ENCODE measurements at regions not wholly inside any gene's neighbourhood (a gene's known extent, or its start where the extent isn't known, plus 50 kb on each side); places are given as distances from the start of the nearest gene placed in this dataset.
"Not testable (repeated sequence)": the region's sequence is repeated elsewhere in the genome, so short reads cannot be mapped to it uniquely, and the experiment has no call there.

DNA sequence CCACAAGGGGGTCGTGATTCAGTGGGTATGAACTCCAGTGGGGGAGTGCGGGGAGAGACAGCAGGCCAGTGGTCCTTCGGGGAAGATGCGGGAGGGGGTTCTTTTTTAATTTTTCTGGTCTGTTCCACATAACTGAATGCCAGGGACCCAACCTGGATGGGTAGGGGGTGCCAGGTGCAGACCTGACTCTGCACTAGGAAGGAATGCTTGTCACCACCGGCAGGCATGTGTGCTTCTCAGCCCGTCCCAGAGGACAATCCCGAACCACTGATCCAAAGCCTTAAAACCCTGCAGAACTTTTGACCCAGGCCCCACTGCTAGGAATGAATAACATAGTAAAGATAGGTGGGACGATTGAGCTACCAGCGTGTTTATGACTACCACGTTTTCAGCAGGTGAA lies 72.0 kb downstream of the DIO3 start:
- no peak for DNase-seq (ENCODE audit: extremely low read depth in 1 of 11, low read depth in 9 of 11, low spot score in 4 of 11)

DNA sequence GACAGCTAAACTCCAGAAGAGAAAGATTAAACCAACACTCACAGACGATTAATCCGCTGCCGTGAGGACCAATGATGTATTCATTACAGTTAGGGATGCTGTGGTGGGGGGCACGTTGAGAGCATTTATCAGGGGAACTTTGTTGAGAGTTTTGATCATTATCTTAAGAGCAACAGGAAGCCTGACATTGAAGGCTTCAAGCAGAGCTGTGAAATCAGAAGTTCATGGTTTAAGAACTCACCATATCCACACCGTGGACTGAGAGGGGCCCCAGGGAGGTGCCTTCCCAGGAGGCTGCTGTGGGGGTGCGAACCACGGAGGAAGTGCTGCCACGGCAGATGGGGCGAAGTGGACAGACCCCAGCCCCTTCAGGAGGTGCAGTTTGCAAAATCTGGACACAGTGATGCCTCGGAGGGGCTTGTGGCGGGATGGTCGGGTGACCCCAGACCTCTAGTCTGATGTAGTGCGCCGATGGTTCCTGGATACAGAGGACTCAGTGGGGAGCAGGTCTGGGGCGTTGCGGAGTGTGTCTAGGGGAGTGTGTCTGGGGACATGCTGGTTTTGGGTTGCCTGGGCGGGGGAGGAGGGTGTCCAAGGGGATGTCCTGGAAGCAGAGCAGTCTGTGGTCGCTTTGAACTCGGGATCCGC lies 73.0 kb downstream of the DIO3 start:
- no peak for DNase-seq (ENCODE audit: extremely low read depth in 1 of 11, low read depth in 9 of 11, low spot score in 4 of 11)

DNA sequence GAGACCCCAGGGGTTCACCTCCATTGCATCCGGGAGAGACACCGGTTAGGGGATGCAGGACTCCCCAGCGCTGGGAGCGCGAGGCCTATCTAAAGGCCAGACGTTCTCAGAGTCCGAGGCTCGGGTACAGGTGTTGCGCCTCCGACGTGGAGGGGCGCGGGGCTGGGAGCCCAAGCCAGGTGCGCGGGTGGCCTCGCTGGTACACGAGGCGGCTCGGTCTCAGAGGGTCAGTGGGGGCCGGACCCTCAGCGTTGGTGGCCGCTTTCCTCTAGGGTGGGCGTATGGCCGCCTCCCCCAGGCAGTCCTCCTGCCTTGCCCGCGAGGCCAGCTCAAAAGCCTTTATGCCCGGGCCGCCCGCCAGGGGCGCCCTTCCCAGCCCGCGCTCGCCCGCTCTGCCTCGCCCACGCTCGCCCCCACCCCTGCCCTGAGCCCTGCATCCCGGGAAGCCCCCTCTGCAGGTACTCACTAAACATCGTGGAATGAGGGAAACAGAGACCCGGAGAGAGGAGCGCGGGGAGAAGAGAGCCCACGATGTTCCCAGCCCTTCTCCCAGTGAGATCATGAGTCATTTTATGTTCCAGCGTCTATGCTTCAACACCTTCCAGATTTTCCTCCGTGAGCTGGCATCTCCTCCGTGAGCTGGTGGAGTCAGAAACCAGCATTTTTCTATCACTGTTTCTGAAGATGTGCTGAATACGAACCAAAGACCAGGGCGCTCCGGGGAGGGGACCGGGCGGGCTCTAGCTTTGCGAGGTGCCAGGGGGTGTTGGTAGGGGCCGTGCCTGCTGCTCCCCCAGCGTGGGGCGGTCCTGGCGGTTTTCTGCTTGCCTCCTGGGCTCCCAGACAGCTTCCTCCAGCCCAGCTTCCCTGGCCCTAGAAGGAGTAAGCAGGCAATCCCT lies 73.8 kb downstream of the DIO3 start:
- DNase-seq (ENCODE audit: extremely low read depth in 1 of 11, low read depth in 9 of 11, low spot score in 4 of 11): no peak

DNA sequence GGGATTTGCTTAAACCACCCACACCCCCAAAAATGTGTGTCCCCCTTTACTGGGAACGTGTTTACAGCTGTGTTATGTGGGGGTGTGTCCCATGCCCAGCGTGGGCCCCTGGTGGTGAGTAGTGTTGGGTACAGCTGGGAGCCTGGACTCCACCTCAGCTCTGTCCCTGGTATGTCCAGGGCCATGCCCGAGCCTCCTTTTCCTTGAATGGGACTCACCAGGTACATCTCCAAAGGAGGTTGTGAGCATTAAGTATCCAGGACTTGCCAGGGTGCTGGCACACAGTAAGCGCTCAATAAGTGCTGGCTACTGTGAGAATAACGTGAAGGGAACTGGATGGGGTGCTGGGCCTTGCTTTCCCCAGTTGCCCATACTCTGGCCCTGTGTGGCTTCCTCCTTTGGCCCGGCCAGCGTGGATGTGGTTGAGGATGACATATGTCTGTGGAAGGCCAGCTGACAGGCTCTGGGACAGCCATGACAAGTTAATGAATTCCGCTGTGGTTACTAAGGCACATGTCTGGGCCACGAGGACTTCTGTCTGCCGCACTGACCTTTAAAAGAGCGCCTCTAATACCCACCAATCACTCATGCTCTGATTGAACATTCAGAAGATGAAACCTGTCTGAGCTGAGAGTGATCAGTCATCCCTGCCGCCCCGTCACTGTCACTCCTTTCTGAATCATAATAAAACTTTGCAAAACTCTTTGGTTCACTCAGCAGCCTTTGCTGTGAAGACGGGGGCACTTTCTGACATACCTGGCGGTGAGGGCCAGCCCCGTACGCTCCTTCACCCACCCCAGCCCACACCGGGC lies 74.7 kb downstream of the DIO3 start:
- no peak for DNase-seq (ENCODE audit: extremely low read depth in 1 of 11, low read depth in 9 of 11, low spot score in 4 of 11)

DNA sequence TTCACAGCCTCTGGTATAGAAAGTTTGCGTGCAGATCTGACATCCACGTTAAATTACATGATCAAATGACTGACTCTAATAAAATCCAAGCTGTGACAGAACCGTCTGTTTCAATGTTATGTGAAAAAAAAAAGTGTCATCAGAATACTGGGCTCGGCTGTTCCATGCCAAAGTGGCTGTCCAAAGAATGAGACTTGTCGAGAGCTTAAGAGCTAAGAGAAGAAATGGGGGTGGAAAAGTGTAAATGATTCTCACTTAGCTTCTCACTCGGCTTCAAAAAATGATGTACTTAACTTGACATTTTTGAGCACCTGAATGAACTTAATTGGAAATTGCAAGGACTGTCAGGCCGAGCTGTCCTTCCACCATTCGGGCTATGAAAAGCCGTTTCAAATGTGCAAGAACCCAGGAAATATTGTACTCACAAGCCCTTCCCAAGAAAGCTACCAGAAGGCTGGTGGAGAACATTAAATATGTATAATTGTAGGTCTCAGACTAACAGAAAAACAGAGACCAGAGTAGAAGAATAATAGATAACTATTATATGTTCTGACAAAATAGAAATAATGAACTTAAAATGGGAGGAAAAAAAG lies 78.0 kb downstream of the DIO3 start:
- no peak for DNase-seq (ENCODE audit: extremely low read depth in 1 of 11, low read depth in 9 of 11, low spot score in 4 of 11)

DNA sequence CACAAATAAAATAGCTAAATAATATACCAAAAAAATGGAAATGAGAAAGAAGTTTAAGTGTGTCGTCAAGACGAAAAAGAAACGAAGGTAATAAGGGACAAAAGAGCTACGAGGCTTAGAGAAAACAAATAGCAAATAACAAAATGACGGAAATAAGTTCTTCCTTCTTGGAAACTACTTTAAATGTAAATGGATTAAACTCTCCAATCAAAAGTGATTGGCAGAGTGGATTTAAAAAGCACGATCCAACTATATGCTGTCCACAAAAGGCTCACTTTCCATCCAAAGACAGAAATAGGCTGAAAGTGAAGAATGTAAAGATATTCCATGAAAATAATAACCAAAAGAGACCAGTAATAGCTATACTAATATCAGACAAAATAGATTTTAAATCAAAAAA lies 82.4 kb downstream of the DIO3 start:
- no peak for DNase-seq (ENCODE audit: extremely low read depth in 1 of 11, low read depth in 9 of 11, low spot score in 4 of 11)

DNA sequence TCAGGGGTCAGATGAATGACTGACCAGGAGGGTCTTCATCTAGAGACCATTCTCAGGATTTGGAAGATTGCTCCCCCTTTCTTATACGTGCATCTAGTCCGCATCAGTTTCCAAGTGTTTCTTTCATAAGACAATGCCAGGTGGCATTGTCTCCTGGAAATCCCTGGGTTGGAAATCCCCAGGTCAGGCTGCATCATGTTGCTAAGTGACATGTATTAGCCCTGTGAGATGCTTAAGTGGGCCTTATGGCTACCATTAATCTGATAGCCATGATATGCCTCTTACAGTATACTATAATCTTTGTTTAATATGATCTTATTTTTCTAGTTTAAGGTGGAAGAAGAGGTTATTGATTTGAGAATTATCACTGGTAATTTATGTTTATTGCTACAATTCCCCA lies 92.8 kb downstream of the DIO3 start:
- DNase-seq (ENCODE audit: extremely low read depth in 1 of 11, low read depth in 9 of 11, low spot score in 4 of 11): no peak

DNA sequence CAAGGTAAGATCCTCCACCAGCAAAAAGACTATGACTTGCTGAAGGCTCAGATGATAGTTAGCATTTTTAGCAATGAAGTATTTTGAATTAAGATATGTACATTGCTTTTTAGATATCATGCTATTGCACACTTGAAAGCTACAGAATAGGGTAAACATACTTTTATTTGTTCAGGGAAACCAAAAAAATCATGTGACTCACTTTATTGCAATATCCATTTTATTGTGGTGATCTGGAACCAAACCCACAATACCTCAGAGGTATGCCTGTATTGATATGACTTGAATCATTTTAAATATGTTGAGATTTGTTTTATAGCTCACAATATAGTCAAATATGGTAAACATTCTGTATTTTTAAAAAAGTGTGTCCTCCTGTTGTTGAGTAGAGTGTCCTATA lies 96.1 kb downstream of the DIO3 start:
- DNase-seq (ENCODE audit: extremely low read depth in 1 of 11, low read depth in 9 of 11, low spot score in 4 of 11): no peak

DNA sequence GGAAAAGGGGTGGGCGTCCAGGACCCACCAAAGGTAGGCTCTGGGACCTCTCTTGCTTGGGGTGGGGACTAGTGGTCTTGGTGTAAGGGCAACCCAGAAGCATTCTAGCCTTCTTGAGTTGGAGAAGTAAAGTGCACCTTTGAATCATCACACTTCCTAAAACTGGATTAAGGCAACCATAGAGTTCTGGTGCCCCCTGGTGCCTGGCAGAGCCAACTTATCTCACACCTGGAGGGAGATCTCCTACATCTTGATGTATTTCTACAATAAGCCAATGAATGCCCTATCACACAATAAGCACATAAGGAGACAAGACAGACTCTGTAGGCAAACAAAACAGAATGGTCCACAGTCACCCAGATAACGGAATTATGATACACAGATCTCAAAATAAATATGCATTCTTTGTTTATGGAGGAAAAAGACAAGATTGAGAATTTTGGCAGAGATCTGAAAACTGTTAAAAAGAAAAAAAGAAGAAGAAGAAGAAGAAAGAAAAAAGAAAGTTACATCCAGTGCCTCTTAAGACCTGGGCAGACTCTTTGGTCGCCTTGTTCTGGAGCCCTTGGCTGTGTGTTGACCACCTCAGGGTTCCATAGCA lies 95.9 kb upstream of the PPP2R5C start:
- DNase-seq (ENCODE audit: extremely low read depth in 1 of 11, low read depth in 9 of 11, low spot score in 4 of 11): peak in 10 of 11 donors; percentile 5 to 28 (median 16)

DNA sequence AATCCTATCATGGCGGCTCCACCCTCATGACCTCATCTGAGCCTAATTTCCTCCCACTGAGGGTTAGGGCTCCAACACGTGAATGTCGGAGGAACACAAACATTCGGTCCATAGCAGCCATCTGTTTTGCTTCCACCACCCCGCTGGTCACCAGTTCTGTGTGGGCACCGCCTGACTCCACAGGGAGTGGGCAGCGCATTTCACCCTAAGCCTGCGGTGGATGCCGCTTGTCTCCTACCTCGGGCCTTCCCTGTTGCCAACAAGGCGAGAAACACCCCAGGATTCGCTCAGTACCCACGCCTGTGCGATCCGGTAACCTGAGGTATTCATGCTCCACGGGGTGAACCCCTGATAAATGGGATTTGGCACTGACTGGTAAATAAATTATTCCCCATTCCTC lies 95.2 kb upstream of the PPP2R5C start:
- DNase-seq (ENCODE audit: extremely low read depth in 1 of 11, low read depth in 9 of 11, low spot score in 4 of 11): no peak

DNA sequence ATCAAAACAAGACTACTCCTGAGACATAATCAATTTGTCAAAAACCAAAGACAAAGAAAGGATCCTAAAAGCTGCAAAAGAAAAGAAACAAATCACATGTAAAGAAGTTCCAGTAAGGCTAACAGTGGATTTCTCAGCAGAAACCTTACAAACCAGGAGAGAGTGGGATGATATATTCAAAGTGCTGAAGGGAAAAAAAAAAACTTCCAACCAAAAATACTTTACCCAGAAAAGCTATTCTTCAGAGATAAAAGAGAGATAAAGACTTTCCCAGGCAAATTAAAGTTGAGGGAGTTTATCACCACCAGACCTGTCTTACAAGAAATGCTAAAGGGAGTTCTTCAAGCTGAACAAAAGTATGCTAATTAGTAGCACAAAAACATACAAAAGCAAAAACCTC lies 91.9 kb upstream of the PPP2R5C start:
- no peak for DNase-seq (ENCODE audit: extremely low read depth in 1 of 11, low read depth in 9 of 11, low spot score in 4 of 11)

DNA sequence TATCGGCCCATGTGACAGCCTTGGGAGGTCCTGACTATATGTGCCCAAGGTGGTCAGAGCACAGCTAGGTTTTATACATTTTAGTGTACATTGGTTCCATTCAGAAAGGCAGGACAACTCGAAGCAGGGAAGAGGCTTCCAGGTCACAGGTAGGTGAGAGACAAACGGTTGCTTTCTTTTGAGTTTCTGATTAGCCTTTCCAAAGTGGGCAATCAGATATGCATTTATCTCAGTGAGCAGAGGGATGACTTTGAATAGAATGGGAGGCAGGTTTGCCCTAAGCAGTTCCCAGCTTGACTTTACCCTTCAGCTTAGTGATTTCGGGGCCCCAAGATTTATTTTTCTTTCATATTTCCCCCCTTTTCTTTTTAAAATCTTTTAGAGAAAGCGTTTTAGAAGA lies 87.6 kb upstream of the PPP2R5C start:
- DNase-seq (ENCODE audit: extremely low read depth in 1 of 11, low read depth in 9 of 11, low spot score in 4 of 11): no peak

DNA sequence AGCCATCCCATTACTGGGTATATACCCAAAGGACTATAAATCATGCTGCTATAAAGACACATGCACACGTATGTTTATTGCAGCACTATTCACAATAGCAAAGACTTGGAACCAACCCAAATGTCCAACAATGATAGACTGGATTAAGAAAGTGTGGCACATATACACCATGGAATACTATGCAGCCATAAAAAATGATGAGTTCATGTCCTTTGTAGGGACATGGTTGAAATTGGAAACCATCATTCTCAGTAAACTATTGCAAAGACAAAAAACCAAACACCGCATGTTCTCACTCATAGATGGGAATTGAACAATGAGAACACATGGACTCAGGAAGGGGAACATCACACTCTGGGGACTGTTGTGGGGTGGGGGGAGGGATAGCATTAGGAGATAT lies 85.7 kb upstream of the PPP2R5C start:
- DNase-seq (ENCODE audit: extremely low read depth in 1 of 11, low read depth in 9 of 11, low spot score in 4 of 11): not testable (repeated sequence)

DNA sequence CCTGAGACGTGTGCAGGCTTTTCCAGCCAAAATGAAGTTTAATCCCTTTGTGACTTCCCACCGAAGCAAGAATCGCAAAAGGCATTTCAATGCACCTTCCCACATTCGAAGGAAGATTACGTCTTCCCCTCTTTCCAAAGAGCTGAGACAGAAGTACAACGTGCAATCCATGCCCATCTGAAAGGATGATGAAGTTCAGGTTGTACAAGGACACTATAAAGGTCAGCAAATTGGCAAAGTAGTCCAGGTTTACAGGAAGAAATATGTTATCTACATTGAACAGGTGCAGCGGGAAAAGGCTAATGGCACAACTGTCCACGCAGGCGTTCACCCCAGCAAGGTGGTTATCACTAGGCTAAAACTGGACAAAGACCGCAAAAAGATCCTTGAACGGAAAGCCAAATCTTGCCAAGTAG lies 83.6 kb upstream of the PPP2R5C start:
- DNase-seq (ENCODE audit: extremely low read depth in 1 of 11, low read depth in 9 of 11, low spot score in 4 of 11): not testable (repeated sequence)

DNA sequence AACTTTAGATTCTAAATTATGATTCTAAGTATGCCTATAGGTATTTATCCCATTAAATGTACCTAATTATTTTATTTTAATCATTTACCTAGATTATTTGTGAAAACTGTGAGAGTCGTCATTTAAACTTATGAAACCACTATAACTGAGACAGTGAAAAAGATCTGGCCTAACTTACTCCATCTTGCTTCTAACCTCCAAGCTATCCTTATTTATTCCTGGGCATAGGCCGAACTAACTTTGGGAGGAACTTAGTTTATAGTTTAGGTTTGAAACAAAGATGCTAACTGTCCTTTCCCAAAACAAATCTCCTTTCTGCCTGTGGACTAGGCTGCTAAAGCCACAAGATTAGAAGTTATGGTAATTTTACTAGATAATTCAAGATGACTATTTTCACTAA lies 79.7 kb upstream of the PPP2R5C start:
- DNase-seq (ENCODE audit: extremely low read depth in 1 of 11, low read depth in 9 of 11, low spot score in 4 of 11): no peak

DNA sequence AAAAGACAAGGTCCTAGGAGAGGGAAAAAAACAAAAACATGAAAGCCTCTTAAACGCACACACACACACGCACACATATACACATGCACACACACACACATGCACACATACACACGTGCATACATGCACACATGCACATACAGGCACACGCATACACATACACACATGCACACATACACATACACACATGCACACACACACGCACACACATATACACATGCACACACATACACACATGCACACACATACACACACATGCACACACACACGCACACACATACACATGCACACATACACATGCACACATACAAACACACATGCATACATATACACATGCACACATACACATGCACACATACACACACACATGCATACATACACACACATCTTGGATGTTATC lies 78.1 kb upstream of the PPP2R5C start:
- no peak for DNase-seq (ENCODE audit: extremely low read depth in 1 of 11, low read depth in 9 of 11, low spot score in 4 of 11)

DNA sequence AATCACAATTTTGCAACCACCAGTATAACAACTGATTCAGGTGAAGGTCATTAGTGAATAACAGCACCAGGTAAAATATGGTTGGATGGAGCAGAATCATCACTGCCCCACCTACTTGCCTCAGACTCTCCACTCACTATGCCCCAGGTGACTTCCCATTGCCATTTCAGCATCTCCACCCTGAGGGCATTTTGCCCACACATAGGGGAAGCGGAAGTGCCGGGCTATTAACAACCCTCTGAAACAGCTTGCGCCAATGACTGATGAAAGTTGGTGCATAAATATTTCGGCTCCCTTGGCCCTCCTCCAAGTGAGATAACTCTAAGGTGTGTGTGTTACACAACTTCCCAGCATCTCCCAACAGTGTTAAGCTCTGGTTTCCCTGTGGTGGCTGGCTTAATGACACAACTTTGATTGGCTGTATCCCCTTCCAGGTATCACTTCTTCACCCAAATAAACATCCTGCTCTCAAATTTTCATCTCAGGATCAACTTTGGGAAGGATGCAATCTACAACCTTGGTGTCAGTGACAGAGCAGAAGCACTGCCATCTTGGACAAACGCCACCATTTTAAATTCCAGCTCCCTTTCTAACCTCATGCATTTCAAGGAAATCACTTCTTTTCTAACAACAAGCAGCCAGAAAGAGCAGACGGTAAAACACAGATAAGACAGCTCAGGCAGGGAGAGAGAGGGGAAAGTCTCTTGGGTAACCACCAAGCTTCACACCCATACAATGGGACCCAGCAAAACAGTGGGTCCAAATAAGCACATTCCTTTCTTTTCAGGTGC lies 73.6 kb upstream of the PPP2R5C start:
- no peak for DNase-seq (ENCODE audit: extremely low read depth in 1 of 11, low read depth in 9 of 11, low spot score in 4 of 11)

DNA sequence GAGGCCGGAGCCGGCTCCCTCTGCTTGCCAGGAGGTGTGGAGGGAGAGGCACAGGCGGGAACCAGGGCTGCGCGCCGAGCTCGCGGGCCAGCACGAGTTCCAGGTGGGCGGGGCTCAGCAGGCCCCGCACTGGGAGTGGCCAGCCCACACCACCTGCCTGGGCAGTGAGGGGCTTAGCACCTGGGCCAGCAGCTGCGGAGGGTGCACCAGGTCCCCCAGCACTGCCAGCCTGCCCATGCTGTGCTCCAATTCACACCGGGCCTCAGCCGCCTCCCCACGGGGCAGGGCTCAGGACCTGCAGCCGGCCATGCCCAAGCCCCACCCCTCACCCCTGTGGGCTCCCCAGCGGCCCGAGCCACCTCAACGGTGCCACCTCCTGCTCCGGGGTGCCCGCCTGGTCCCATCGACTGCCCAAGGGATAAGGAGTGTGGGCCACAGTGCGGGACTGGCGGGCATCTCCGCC lies 72.4 kb upstream of the PPP2R5C start:
- DNase-seq (ENCODE audit: extremely low read depth in 1 of 11, low read depth in 9 of 11, low spot score in 4 of 11): no peak

Data from renal cortex interstitium (tissue), 11 donors.